ENCODE measurements at regions not wholly inside any gene's neighbourhood (a gene's known extent, or its start where the extent isn't known, plus 50 kb on each side); places are given as distances from the start of the nearest gene placed in this dataset.

GRCh38 chr18:51711298-51711889 lies 513.9 kb upstream of the MEX3C start:
- H3K27me3 ChIP-seq (ENCODE audit: insufficient read depth): no peaks in the 10 kb centered on the region
- no peaks in the 10 kb centered on the region for H3F3A ChIP-seq (replicated peaks; ENCODE audit: insufficient read depth)
- ChIA-PET POLR2A (no interaction called here), CTCF (no interaction called here)
- H3K4me3 ChIP-seq (ENCODE audit: low read depth in 2 of 2, low read length in 1 of 2): no peak overlapping the region
- H3K4me1 ChIP-seq (ENCODE audit: control insufficient read depth in 1 of 2, insufficient read depth in 2 of 2, low read depth in 1 of 2, low read length in 1 of 2): no peaks in the 10 kb centered on the region
- no peak overlapping the region for H3K4me2 ChIP-seq
- H3K79me2 ChIP-seq (ENCODE audit: insufficient read depth): no peaks in the 10 kb centered on the region
- no peaks in the 10 kb centered on the region for H3K9me3 ChIP-seq
- H3K36me3 ChIP-seq (replicated peaks in 1 of 2; ENCODE audit: control insufficient read depth in 1 of 2, insufficient read depth in 2 of 2, low read length in 1 of 2): no peaks in the 10 kb centered on the region
- WGBS (ENCODE audit: low lambda C conversion rate): 0% methylated on average over 1 of the region's 2 CpGs
- no peak overlapping the region for H3K27ac ChIP-seq (ENCODE audit: low read depth in 2 of 2, low read length in 1 of 2)
- no peaks in the 10 kb centered on the region for H3K9me2 ChIP-seq
- TF ChIP-seq TEAD4 (IDR thresholded peaks at IDR 0.05; ENCODE audit: borderline replicate concordance, insufficient read depth) (no peak), REST (IDR thresholded peaks at IDR 0.05; ENCODE audit: low read depth, low read length) (no peak), RCOR1 (IDR thresholded peaks at IDR 0.05; ENCODE audit: low read length) (no peak), IRF3 (IDR thresholded peaks at IDR 0.05; ENCODE audit: low read depth, low read length) (no peak), TAF1 (IDR thresholded peaks at IDR 0.05; ENCODE audit: borderline replicate concordance, low read depth, low read length) (no peak), EP300 (IDR thresholded peaks at IDR 0.05; ENCODE audit: borderline replicate concordance in 1 of 2, low read depth in 1 of 2, low read length in 1 of 2) (no peak), JUND (IDR thresholded peaks at IDR 0.05) (no peak), NFIC (IDR thresholded peaks at IDR 0.05; ENCODE audit: borderline replicate concordance) (no peak), FOSL2 (IDR thresholded peaks at IDR 0.05; ENCODE audit: borderline replicate concordance, low read depth) (no peak), YY1 (IDR thresholded peaks at IDR 0.05; ENCODE audit: low read depth) (no peak), EZH2phosphoT487 (IDR thresholded peaks at IDR 0.05; ENCODE audit: borderline replicate concordance, low read depth) (no peak), MAX (IDR thresholded peaks at IDR 0.05; ENCODE audit: low read depth) (no peak), FOXM1 (IDR thresholded peaks at IDR 0.05; ENCODE audit: low read depth) (no peak), PBX3 (IDR thresholded peaks at IDR 0.05) (no peak), ELF1 (IDR thresholded peaks at IDR 0.05) (no peak), NRF1 (IDR thresholded peaks at IDR 0.05; ENCODE audit: low read depth, low read length) (no peak)
- no peak overlapping the region for H2AFZ ChIP-seq (ENCODE audit: low read depth)
- H4K20me1 ChIP-seq (ENCODE audit: insufficient read depth): no peaks in the 10 kb centered on the region
- DNase-seq: no peak
- H3K9ac ChIP-seq: no peak overlapping the region

Measured in SK-N-SH (cell line).